HG03575 (cell line): ENCODE measurements at regions not wholly inside any gene's neighbourhood (a gene's known extent, or its start where the extent isn't known, plus 50 kb on each side); places are given as distances from the start of the nearest gene placed in this dataset.

Experiments used
- ATAC-seq: cut with Tn5 transposase; IDR thresholded peaks from one replicate; pipeline ENCODE4 v1.9.1; 2021; ENCODE audit not compliant: unreplicated experiment, insufficient number of reproducible peaks, low FRiP score; ENCODE audit errors: extremely low read depth

DNA sequence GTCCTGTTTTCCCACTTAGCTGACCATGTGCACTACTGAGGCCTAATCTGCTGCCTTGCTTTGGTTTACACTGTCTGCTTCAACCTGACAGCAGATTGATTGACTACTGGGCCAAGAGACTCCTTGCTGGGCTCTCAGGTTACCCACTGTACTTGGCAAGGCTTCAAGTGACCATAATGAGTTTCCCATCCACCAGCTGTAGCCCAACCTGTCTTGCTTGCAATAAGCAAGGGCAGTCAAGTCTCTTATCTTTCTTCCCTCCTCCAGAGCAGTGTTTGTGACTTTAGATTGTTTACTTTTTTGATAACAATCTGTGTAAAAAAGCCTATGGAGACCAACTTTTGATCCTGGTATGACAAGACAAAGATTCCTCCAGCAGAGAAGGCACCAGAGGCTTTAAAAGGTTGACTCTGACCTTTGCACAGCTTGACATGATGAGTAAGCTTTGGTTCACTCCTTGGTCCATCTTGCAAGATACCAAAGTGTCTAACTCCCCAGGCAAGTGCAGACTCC lies 912.3 kb upstream of the SEMA6A start:
- no peak for ATAC-seq

DNA sequence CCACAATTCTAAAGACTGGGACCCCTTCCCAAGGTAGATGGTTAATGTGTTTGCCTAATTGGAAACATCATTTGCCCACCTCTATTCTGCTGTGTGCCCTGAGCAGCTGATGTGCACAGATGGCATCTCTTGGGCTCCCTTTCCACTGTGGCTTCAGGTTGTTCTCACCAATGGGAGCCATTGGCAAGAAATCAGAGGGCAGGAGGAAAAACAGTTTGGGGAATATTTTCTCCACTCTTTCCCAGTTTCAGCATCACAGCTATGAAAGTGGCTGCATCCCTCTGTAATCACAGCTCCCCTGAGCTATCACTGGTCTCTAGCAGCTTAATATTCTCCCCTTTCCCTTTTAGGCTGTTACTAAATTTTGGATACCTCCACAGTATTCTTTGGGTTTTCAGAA lies 911.6 kb upstream of the SEMA6A start:
- ATAC-seq, result no peak

DNA sequence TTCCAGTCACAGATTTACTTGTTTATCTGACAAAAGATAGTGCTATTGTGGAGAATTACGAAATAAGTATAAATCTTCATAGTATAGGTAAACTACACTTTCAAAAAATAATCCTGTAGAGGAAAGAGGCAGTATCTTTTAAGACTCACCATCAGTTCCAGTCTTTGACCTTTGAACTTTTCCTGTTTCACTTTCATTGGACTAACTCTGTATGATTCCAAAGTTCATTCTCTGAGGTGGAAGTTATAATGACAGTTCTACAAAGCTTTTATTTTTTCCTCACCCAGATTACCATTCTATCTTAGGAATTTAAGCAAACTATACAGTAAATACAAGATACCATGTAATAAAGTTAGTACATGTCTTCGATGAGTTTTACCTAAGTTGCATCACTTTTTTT lies 901.3 kb upstream of the SEMA6A start:
- ATAC-seq, result no peak

DNA sequence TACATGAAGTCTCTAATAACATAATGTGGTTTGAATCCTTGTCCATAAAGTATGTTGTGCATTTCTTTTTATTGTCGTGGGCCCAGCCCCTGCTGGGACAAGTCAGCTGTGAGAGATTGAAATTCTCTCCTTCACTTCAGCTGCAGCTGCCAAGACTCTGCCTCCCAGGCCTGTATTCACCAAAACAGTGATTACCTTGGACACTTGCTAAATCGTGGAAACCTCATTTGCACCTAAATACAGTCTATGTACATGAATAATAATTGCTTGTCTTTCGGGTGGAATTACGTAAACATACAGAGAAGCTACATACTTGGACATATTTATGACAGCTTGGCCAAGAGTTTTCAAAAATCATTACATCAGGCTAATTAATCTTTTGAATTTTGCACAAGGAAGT lies 898.5 kb upstream of the SEMA6A start:
- no peak for ATAC-seq

DNA sequence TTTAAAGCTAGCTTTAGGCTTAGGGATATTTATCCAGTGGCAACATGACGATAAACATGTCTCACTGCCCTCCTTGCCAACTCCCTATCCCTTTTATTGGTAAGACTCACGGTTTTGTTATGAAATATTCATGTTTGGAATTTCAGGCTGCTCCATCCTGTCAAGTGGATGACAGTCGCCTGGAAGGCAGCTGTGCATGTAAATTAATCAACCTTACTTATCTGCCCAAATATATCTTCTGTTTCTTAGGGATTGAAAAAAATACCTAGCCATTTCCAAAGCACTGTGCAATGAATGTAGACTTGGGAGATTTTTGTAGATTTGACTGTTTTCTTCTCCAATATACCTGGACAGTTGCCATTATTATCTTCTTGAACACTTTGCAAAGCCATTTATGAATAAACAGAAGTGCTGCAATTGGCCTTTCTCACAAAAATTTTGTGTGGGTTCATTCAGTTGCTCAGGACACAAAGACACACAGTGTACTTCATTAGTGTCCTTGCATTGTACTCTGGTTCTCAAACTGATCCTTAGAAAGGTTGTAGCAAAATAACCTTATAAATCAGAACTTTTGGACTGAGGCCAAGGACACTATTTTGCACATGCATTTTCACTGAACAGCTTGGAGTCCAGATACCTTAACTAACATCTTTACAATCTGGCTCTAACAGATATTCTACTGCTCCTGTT lies 889.4 kb upstream of the SEMA6A start:
- ATAC-seq, result no peak

DNA sequence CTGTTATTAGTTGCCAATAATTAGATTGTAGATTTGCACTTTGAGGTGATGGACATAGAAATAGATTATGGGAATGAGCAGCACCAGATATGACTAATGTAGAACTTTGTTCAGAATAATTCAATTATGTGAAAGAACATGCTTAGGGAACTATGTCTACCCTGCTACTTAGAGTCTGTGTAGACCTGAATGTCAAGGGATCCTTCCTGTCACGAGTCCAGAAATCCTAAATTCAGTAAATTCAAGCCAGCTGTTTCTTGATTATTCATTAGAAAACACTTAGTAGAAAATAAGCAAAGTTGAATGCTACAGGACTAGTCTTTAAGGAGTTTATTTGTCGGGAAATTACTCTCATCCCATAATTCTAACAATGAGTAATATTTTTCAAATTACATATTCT lies 887.3 kb upstream of the SEMA6A start:
- no peak for ATAC-seq

DNA sequence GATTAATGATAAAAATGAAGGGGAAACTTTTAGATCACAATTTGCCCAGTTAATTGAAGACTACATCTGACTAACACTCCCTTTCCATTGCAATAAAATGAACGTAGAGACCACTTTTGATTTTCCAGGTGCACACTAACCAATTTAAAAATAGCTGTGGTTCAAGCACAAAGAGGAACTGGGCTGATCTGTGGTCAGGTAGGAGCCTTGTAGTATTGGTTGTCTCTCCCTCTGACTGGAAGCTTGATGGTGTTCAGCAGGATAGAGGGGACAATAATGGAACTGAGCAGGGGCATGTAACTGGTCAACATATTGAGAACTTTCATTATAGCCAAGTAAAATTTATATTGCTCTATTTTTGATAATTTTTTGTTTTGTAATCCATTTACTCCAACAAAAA lies 886.8 kb upstream of the SEMA6A start:
- peak; percentile 32 for ATAC-seq

DNA sequence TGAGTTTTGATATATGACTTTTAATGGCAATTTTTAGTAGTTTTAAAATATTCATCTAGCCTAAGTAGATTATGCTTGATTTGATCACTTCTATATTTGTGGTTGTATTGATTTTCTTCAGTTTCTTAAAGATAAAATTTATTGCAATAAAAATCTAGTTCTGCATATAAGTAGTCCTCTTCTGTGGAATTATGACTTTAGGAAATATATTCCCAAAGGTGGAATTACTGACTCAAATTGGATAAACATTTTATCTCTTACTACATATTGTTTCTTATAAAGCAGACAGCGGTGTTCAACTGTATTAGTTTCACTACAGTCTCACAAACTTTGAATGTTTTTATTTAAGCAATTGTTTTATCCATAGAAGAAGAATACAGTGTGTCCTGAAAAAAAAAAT lies 883.0 kb upstream of the SEMA6A start:
- no peak for ATAC-seq

DNA sequence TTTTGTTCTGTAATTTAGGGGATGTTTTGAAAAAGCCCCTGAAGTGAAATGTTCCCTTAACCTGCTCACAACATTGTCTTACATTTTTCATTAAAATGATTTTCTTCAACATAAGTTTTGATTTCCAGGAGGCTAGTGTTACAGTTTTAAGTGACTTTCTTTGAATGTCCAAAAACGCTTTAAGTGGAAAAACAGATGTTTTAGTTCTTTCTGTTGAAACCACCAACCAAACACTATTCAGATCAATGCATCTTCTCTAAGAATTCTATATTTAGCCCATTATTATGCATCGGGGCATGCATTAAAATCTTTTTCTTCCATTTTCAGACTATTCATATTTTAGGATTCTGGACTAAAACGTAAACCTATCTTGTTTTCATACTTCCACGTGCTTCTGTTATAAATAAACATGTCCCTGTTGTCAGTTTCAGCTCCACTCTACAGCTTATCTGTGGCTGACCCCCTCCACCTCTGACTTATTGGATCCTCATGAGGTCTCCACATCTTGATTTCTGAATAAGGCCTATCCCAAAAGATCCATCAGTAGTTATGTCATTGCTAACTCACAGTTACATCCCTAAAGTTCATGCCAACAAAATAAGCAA lies 882.3 kb upstream of the SEMA6A start:
- ATAC-seq, result no peak

DNA sequence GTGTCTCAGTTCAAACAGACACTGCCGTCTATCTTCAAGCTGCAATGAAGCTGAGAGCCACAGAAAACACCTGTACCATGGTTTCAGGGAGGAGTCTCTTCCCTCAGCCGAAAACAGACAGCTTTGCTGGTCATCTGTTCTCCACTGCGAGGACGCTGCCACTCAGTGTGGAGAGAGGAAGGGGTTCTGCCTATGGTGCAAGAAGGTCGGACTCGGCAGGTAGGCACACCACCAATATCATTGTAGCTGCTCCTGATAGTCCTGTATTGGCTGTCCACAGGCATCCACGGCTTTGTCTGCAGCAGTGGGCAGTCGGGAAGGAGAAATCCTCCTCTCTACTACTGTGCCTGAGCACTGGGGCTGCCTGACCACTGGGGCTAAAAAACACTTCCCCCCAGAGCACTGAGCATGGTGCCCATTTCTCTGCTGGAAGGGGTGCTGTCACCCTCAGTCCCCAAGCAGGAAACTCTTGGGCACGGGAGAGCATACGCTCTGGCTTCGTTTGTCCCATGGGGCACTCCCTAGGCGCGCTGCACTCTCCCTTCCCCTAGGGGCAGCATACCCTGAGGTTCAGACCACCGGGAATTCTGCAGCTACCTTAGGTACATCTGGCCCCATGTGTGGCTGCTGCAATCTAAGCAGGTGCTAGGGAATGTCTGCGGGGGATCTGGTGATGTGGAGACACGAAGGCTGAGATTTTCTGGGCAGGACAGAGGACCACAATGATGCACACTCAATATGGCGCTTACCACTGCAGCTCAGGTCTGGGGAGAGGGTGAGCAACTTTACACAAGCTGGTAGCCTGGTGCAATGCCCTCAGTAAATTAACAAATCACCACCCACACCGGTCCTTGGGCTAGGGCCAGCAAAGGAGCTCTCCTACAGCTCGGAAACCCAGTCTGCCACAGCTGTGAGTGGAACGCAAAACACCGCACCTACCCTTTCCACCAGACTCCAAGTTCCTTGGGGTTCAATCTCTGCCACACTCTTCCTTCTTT lies 880.9 kb upstream of the SEMA6A start:
- no peak for ATAC-seq

DNA sequence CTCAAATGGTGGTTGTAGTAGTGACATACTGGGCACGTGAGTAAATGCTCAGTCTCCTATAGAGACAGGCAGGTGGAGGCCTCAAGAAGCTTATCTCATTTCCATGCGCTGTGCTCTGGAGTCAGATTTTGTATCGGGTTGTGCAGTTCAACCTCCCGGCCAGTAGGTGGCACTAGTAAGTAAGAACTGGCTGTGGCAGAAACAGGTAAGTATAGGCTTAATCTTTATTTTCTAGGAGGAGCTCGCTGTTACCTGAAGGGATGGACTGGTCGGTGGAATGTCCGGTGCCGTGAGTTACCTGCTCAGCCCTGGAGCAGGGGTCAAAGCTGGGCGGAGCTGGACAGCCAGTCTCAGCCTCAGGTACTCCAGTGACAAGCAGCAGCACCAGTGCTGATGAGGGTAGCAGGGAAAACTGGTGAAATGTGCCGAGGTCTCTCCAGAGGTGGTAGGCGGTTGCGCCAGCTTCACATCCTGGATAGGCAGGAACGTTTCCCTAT lies 880.1 kb upstream of the SEMA6A start:
- ATAC-seq, result peak; percentile 85

DNA sequence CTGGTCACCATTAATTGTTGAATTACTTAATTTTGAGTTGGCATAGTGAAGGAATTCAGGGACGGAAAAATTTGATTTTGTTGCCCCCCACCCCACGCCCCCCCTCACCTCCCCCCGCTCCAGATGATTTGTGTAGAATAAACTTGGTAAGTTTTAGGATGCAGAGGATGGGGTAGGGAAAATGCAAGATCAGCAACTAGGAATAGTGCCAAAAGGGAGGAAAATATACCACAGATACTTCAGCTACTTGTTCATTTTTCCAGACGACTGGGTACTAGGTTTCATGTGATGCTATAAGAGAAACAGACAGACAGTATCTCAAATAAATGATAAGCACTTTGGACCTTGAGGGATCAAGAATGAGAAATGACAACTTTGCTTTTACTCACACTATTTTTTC lies 862.2 kb upstream of the SEMA6A start:
- no peak for ATAC-seq

DNA sequence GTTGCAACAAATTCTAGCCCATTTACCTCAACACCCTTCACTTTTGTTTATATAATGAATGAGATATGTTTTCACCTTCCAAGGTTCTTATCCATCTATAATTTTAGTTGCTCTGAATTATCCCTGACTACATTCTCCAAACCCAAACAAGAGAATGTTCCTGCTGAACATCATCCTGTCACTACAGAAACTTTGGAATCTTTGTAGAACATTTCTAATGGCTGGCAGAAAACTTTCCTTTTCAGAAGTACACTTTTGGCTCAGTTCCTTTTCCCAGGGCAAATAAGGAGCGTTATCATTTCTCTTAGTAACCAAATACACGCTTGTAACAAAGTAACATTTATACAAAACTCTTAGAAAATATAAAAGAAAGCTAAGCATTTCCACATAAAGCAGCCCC lies 860.6 kb upstream of the SEMA6A start:
- ATAC-seq, result no peak

DNA sequence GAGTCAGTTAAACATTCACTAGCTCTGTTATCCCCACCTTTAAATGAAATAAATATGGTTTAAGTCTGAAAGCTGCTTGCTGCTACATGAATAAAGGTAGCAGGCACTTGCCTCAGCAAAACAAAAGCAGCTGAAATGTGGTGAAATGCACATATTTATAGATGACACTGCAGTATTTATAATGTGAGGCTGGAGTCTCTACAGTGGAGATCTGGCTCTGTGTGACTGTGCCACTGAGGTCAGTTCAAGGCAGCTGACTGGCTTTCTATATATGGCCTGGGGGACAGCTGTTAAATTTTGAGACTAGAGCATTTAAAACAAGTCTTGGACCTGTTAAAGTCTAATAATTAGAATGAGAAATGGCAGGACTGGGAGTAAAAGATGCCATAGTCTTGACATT lies 859.6 kb upstream of the SEMA6A start:
- ATAC-seq, result no peak

DNA sequence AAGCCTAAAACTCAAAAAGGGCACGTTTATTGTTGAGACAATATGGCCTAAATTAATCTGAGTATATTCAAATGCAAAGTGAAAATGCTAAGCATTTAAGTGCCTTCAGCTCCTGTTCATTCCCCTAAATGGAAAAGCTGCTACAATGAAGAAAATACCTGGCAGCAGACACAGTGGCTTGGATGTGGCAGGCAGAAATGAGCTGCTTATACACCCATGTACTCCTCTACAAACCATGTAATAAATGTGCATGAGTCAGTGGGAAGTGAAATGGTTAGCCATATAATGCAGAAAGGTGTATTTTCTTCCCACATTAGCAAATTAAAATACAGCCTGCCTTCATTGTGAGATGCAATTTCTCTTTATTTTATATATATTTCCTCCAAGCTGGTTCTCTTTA lies 859.2 kb upstream of the SEMA6A start:
- ATAC-seq, result no peak

DNA sequence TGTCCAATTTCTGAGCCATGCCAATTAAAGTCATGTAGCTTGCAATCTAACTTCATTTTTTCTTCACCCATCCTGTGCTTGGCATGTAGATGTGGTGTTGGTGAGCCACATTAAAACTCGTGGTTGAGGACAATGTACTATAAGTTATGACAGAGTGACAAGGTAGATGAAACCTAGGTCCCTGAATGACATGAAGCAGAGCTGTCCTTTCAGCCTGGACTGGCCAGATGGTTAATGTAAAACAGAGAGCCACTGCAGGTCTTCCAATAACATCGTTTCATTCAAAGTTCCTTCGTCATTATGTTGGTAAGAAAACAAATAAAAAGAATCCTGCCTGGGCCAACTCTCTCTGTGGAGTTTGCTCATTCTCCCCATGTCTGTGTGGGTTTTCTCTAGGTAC lies 856.5 kb upstream of the SEMA6A start:
- ATAC-seq, result no peak

DNA sequence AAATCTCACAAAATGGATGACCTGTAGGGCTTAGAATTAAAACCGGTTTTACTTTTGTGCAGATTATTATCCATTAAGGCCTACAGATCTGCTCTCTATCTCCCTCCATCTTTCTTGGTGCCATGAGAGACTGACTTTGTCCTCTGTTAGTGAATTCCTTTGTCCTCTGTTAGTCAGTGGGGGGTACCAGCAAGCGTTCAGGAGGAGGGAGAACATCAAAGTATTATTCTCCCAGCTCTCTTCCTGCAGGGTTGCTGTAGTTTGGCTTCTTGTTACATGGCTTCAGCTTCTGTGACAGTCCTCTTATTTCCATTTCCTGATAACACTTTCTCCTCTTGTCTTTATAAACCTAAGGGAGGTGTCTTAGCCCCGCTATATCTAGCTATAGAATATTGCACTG lies 850.5 kb upstream of the SEMA6A start:
- no peak for ATAC-seq

DNA sequence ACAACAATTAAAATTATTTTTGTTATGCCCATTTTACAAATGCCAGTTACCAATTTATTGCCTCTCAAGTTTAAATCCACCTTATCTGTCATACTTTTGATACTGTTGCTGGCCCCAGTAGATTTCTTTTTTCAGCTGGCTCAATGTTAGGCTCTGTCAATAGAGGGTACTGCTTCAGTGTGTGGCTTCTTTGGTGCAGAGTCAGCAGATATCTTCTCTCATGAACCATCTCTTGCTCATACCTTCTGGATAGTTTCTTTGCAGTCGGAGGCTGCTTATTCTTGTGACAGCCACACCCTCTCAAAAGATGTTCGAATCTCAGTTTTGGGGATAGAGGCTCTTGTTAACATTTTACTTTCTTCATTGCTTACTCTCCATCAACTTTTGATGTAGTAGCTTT lies 849.9 kb upstream of the SEMA6A start:
- no peak for ATAC-seq

DNA sequence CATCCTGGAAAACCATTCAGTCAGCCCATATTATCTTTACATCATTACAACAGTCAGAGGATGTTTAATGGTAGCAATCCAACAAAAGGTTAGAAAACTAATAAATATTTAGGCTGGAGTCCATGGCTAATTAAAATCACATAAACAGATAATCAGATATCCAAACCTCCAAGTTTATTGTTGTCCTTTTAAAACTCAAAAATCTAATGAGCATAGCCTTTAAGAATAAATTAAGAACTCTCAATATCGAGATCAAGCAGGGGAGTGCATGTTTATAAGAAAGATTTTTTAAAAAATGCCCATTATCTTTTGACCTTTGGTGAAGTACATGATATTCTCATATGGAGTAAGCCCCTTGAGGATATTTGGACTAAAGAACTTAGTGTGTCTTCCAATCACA lies 842.9 kb upstream of the SEMA6A start:
- ATAC-seq, result no peak

DNA sequence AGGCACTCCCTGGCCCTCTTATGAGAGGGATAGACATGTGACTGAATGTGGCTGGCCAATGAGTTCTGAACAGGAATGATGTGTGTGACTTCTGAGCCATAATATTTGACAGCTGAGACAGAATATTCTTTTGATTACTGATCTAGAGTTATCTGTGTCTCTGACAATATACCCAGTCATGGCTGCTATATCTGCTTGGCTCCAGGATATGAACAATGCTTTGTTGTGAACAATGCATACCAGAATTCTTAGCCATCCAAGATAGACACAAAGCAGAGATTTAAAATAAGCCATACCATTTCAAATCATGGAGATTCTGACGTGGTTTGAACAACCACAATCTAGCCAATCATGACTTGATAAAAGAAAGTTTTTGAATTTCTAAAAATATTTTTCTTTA lies 840.3 kb upstream of the SEMA6A start:
- no peak for ATAC-seq
